ENCODE measurements at regions not wholly inside any gene's neighbourhood (a gene's known extent, or its start where the extent isn't known, plus 50 kb on each side); places are given as distances from the start of the nearest gene placed in this dataset.

GRCh38 chr11:128304666-128305485 is 282.5 kb downstream of the ETS1 start:
- Histone ChIP-seq H3K27me3 (ENCODE audit: low read length) (no peaks in the 10 kb centered on the region), H3K79me2 (ENCODE audit: low read length) (no peaks in the 10 kb centered on the region), H3K4me3 (ENCODE audit: low read length) (no peak overlapping the region), H2AFZ (ENCODE audit: low read length) (no peak overlapping the region), H3K36me3 (ENCODE audit: insufficient read depth, low read length) (no peaks in the 10 kb centered on the region), H3K4me2 (ENCODE audit: low read depth, low read length, poor library complexity, severe bottlenecking) (no peak overlapping the region), H3K9me3 (ENCODE audit: low read length) (no peaks in the 10 kb centered on the region), H3K4me1 (ENCODE audit: low read length) (peaks cover 8% of the 10 kb centered on the region), H3K9me2 (replicated peaks; ENCODE audit: insufficient read depth, low read length) (no peaks in the 10 kb centered on the region), H3K27ac (ENCODE audit: low read length) (no peak overlapping the region), H4K20me1 (ENCODE audit: insufficient read depth, low read depth, low read length) (no peaks in the 10 kb centered on the region), H3K9ac (ENCODE audit: low read length) (no peak overlapping the region)
- no peak for DNase-seq

- Histone ChIP-seq H4K20me1 (ENCODE audit: insufficient read depth, low read depth, low read length) (no peaks in the 10 kb centered on the region), H2AFZ (ENCODE audit: low read length) (no peak overlapping the region), H3K27ac (ENCODE audit: low read length) (no peak overlapping the region), H3K79me2 (ENCODE audit: low read length) (no peaks in the 10 kb centered on the region), H3K4me1 (ENCODE audit: low read length) (peaks cover 8% of the 10 kb centered on the region), H3K27me3 (ENCODE audit: low read length) (no peaks in the 10 kb centered on the region), H3K9me2 (replicated peaks; ENCODE audit: insufficient read depth, low read length) (no peaks in the 10 kb centered on the region), H3K9me3 (ENCODE audit: low read length) (no peaks in the 10 kb centered on the region), H3K4me2 (ENCODE audit: low read depth, low read length, poor library complexity, severe bottlenecking) (no peak overlapping the region), H3K36me3 (ENCODE audit: insufficient read depth, low read length) (no peaks in the 10 kb centered on the region), H3K9ac (ENCODE audit: low read length) (no peak overlapping the region), H3K4me3 (ENCODE audit: low read length) (no peak overlapping the region)
- no peak for DNase-seq
Measured at GRCh38 chr11:128304116-128304515, 283.2 kb downstream of the ETS1 start.

- no peaks in the 10 kb centered on the region for H3K79me2 ChIP-seq (ENCODE audit: low read length)
- H3K9me3 ChIP-seq (ENCODE audit: low read length), result no peaks in the 10 kb centered on the region
- no peak overlapping the region for H3K4me3 ChIP-seq (ENCODE audit: low read length)
- no peak overlapping the region for H3K9ac ChIP-seq (ENCODE audit: low read length)
- no peaks in the 10 kb centered on the region for H3K9me2 ChIP-seq (replicated peaks; ENCODE audit: insufficient read depth, low read length)
- peaks cover 8% of the 10 kb centered on the region for H3K4me1 ChIP-seq (ENCODE audit: low read length)
- H3K36me3 ChIP-seq (ENCODE audit: insufficient read depth, low read length), result no peaks in the 10 kb centered on the region
- no peaks in the 10 kb centered on the region for H3K27me3 ChIP-seq (ENCODE audit: low read length)
- H3K4me2 ChIP-seq (ENCODE audit: low read depth, low read length, poor library complexity, severe bottlenecking), result no peak overlapping the region
- no peak for DNase-seq
- H2AFZ ChIP-seq (ENCODE audit: low read length), result no peak overlapping the region
- no peaks in the 10 kb centered on the region for H4K20me1 ChIP-seq (ENCODE audit: insufficient read depth, low read depth, low read length)
- no peak overlapping the region for H3K27ac ChIP-seq (ENCODE audit: low read length)
Measured at GRCh38 chr11:128303383-128303782, 284.0 kb downstream of the ETS1 start.

- Histone ChIP-seq H3K27ac (ENCODE audit: low read length) (no peak overlapping the region), H3K36me3 (ENCODE audit: insufficient read depth, low read length) (no peaks in the 10 kb centered on the region), H3K9ac (ENCODE audit: low read length) (no peak overlapping the region), H3K9me2 (replicated peaks; ENCODE audit: insufficient read depth, low read length) (no peaks in the 10 kb centered on the region), H2AFZ (ENCODE audit: low read length) (no peak overlapping the region), H3K4me3 (ENCODE audit: low read length) (no peak overlapping the region), H4K20me1 (ENCODE audit: insufficient read depth, low read depth, low read length) (no peaks in the 10 kb centered on the region), H3K4me1 (ENCODE audit: low read length) (peaks cover 10% of the 10 kb centered on the region), H3K4me2 (ENCODE audit: low read depth, low read length, poor library complexity, severe bottlenecking) (no peak overlapping the region), H3K27me3 (ENCODE audit: low read length) (no peaks in the 10 kb centered on the region), H3K9me3 (ENCODE audit: low read length) (no peaks in the 10 kb centered on the region), H3K79me2 (ENCODE audit: low read length) (no peaks in the 10 kb centered on the region)
- DNase-seq, result no peak
Measured at GRCh38 chr11:128302425-128303186, 284.8 kb downstream of the ETS1 start.

GRCh38 chr11:128301756-128302155 is 285.6 kb downstream of the ETS1 start:
- Histone ChIP-seq H3K9me3 (ENCODE audit: low read length) (no peaks in the 10 kb centered on the region), H4K20me1 (ENCODE audit: insufficient read depth, low read depth, low read length) (no peaks in the 10 kb centered on the region), H3K9me2 (replicated peaks; ENCODE audit: insufficient read depth, low read length) (no peaks in the 10 kb centered on the region), H3K4me1 (ENCODE audit: low read length) (peaks cover 10% of the 10 kb centered on the region), H3K36me3 (ENCODE audit: insufficient read depth, low read length) (no peaks in the 10 kb centered on the region), H3K79me2 (ENCODE audit: low read length) (no peaks in the 10 kb centered on the region), H2AFZ (ENCODE audit: low read length) (no peak overlapping the region), H3K4me2 (ENCODE audit: low read depth, low read length, poor library complexity, severe bottlenecking) (no peak overlapping the region), H3K9ac (ENCODE audit: low read length) (no peak overlapping the region), H3K27me3 (ENCODE audit: low read length) (no peaks in the 10 kb centered on the region), H3K27ac (ENCODE audit: low read length) (no peak overlapping the region), H3K4me3 (ENCODE audit: low read length) (no peak overlapping the region)
- DNase-seq, result no peak

GRCh38 chr11:128300785-128301184 is 286.6 kb downstream of the ETS1 start:
- Histone ChIP-seq H3K4me1 (ENCODE audit: low read length) (peaks cover 6% of the 10 kb centered on the region), H3K9me3 (ENCODE audit: low read length) (no peaks in the 10 kb centered on the region)

GRCh38 chr11:128299132-128299726 is 288.1 kb downstream of the ETS1 start:
- Histone ChIP-seq H3K4me2 (ENCODE audit: low read depth, low read length, poor library complexity, severe bottlenecking) (no peak overlapping the region), H3K9me3 (ENCODE audit: low read length) (no peaks in the 10 kb centered on the region), H3K4me3 (ENCODE audit: low read length) (no peak overlapping the region), H3K36me3 (ENCODE audit: insufficient read depth, low read length) (no peaks in the 10 kb centered on the region), H2AFZ (ENCODE audit: low read length) (no peak overlapping the region), H4K20me1 (ENCODE audit: insufficient read depth, low read depth, low read length) (no peaks in the 10 kb centered on the region), H3K79me2 (ENCODE audit: low read length) (no peaks in the 10 kb centered on the region), H3K9me2 (replicated peaks; ENCODE audit: insufficient read depth, low read length) (no peaks in the 10 kb centered on the region), H3K27ac (ENCODE audit: low read length) (no peak overlapping the region), H3K4me1 (ENCODE audit: low read length) (peaks cover 2% of the 10 kb centered on the region; the same call in 1 of the 2 replicates), H3K27me3 (ENCODE audit: low read length) (no peaks in the 10 kb centered on the region), H3K9ac (ENCODE audit: low read length) (no peak overlapping the region)
- no peak for DNase-seq

More at GRCh38 chr11:128300785-128301184, 286.6 kb downstream of the ETS1 start:
- H3K9ac ChIP-seq (ENCODE audit: low read length), result no peak overlapping the region
- DNase-seq, result no peak
- H3K9me2 ChIP-seq (replicated peaks; ENCODE audit: insufficient read depth, low read length), result no peaks in the 10 kb centered on the region
- H3K36me3 ChIP-seq (ENCODE audit: insufficient read depth, low read length), result no peaks in the 10 kb centered on the region
- no peaks in the 10 kb centered on the region for H4K20me1 ChIP-seq (ENCODE audit: insufficient read depth, low read depth, low read length)
- no peak overlapping the region for H2AFZ ChIP-seq (ENCODE audit: low read length)
- H3K79me2 ChIP-seq (ENCODE audit: low read length), result no peaks in the 10 kb centered on the region
- no peak overlapping the region for H3K4me3 ChIP-seq (ENCODE audit: low read length)
- H3K4me2 ChIP-seq (ENCODE audit: low read depth, low read length, poor library complexity, severe bottlenecking), result no peak overlapping the region
- no peaks in the 10 kb centered on the region for H3K27me3 ChIP-seq (ENCODE audit: low read length)
- H3K27ac ChIP-seq (ENCODE audit: low read length), result no peak overlapping the region

GRCh38 chr11:128298271-128298670 is 289.1 kb downstream of the ETS1 start:
- no peaks in the 10 kb centered on the region for H3K79me2 ChIP-seq (ENCODE audit: low read length)
- no peaks in the 10 kb centered on the region for H3K27me3 ChIP-seq (ENCODE audit: low read length)
- H3K4me1 ChIP-seq (ENCODE audit: low read length), result peaks cover 2% of the 10 kb centered on the region; the same call in 1 of the 2 replicates
- no peak overlapping the region for H3K4me2 ChIP-seq (ENCODE audit: low read depth, low read length, poor library complexity, severe bottlenecking)
- no peak overlapping the region for H3K27ac ChIP-seq (ENCODE audit: low read length)
- H3K4me3 ChIP-seq (ENCODE audit: low read length), result no peak overlapping the region
- H3K9me2 ChIP-seq (replicated peaks; ENCODE audit: insufficient read depth, low read length), result no peaks in the 10 kb centered on the region
- no peak overlapping the region for H2AFZ ChIP-seq (ENCODE audit: low read length)
- DNase-seq, result no peak
- no peaks in the 10 kb centered on the region for H3K36me3 ChIP-seq (ENCODE audit: insufficient read depth, low read length)
- H4K20me1 ChIP-seq (ENCODE audit: insufficient read depth, low read depth, low read length), result no peaks in the 10 kb centered on the region
- H3K9ac ChIP-seq (ENCODE audit: low read length), result no peak overlapping the region
- no peaks in the 10 kb centered on the region for H3K9me3 ChIP-seq (ENCODE audit: low read length)

Data from Karpas-422 (cell line).